Activated T-helper 17 cell treated with anti-CD3 and anti-CD28 coated beads, Interleukin-2, amount 50 U/mL, for 72 hours (primary cell): ENCODE measurements at regions not wholly inside any gene's neighbourhood (a gene's known extent, or its start where the extent isn't known, plus 50 kb on each side); places are given as distances from the start of the nearest gene placed in this dataset.
A peak's percentile ranks its signal among the peaks of the same experiment; 100 is the strongest.
"Not testable (repeated sequence)": the region's sequence is repeated elsewhere in the genome, so short reads cannot be mapped to it uniquely, and the experiment has no call there.

ENCODE experiments used
- ATAC-seq: fragments of 150-1000 bp; cut with Tn5 transposase; replicated peaks from 2 replicates; pipeline ENCODE4 v1.10.0; 2021; ENCODE audit warnings: mild to moderate bottlenecking, moderate library complexity
- H3K27ac Mint-ChIP-seq: one replicate; pipeline ENCODE4 v1.8.0; 2022; ENCODE audit warnings: mixed read lengths
- H3K27me3 Mint-ChIP-seq: one replicate; pipeline ENCODE4 v1.8.0; 2022; ENCODE audit warnings: mixed read lengths
- H3K36me3 Mint-ChIP-seq: one replicate; pipeline ENCODE4 v1.8.0; 2022; ENCODE audit warnings: low read depth, mild to moderate bottlenecking, mixed read lengths
- H3K4me1 Mint-ChIP-seq: one replicate; pipeline ENCODE4 v1.8.0; 2022; ENCODE audit warnings: mixed read lengths
- H3K4me3 Mint-ChIP-seq: one replicate; pipeline ENCODE4 v1.8.0; 2022; ENCODE audit warnings: mild to moderate bottlenecking, mixed read lengths
- H3K9me3 Mint-ChIP-seq: one replicate; pipeline ENCODE4 v1.8.0; 2022; ENCODE audit warnings: mixed read lengths

DNA sequence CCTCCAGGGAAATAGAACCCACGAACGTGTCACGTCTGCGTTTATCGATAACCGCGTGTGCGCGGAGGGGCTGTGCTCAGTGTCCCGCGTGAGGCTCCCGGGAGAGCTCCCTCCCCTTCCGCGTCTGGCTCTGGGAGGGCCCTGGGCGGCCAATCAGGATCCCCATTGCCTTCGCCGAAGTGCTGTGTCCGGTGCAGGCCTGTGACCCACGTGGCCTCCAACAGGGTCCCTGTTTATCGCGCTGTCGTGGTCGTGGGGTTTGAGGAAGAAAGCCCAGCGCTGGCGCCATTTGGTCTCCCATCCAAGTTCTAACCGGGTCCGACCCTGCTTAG lies 345.6 kb downstream of the ADGRD1 start:
- H3K4me1 Mint-ChIP-seq, H3K27me3 Mint-ChIP-seq, H3K4me3 Mint-ChIP-seq, H3K36me3 Mint-ChIP-seq, H3K27ac Mint-ChIP-seq, H3K9me3 Mint-ChIP-seq: not testable (repeated sequence)
- peak; percentile 50 for ATAC-seq

DNA sequence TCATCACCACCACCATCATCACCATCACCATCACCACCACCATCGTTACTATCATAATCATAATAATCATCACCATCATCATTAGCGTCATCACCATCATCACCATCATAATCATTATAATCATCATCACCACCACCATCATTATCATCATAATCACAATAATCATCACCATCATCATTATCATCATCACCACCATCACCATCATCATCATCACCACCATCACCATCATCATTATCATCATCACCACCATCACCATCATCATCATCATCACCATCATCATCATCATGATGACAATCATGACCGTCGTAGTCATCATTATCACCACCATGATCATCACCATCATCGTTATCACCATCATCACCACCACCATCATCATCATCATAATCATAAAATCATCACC lies 349.9 kb downstream of the ADGRD1 start:
- not testable (repeated sequence) for H3K9me3 Mint-ChIP-seq, H3K27me3 Mint-ChIP-seq, ATAC-seq, H3K4me1 Mint-ChIP-seq, H3K4me3 Mint-ChIP-seq, H3K36me3 Mint-ChIP-seq, H3K27ac Mint-ChIP-seq

DNA sequence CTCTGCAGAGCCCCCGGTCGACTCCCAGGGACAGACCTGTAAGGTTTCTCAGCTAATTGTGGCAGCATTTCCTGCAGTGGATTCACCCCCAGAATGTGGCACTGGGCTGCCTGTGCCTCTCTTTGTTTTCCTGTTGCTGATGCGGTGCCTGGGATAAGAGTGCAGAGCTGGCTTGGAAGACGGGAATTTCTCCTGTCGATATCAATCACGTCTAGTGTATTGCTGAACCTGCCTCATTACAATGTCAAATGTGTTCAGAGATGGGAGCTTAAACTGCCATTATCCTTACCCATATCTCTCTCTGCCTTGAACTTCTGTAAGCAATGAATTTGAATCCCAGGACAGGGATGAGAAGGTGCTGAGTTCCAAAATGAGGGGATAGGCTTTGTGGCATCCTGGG lies 350.9 kb downstream of the ADGRD1 start:
- not testable (repeated sequence) for H3K36me3 Mint-ChIP-seq, H3K27ac Mint-ChIP-seq, ATAC-seq, H3K9me3 Mint-ChIP-seq, H3K4me3 Mint-ChIP-seq, H3K4me1 Mint-ChIP-seq, H3K27me3 Mint-ChIP-seq

DNA sequence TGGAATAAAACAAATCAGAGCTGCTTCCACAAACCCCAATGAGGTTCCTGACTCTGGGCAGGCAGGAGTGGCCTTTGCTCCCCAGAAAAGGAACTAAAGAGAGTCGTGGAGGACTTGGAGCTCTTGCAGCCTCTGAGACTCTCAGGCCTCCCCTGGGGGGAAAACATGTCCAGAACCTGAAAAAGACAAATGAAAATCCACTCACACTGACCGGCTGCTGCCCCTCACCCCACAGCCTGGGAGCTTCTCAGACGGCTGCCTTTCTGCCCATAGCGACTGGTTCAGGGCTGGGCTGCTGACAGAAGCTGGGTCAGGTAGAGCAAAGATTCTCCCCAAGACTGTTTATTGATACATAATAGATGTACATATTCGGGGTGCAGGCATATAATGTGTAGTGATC lies 356.0 kb downstream of the ADGRD1 start:
- Mint-ChIP-seq H3K9me3 (no peaks in the 10 kb centered on the region), H3K4me1 (peaks cover 4% of the 10 kb centered on the region), H3K4me3 (no peak overlapping the region), H3K36me3 (no peaks in the 10 kb centered on the region), H3K27me3 (peaks cover 18% of the 10 kb centered on the region), H3K27ac (no peak overlapping the region)
- no peak for ATAC-seq

DNA sequence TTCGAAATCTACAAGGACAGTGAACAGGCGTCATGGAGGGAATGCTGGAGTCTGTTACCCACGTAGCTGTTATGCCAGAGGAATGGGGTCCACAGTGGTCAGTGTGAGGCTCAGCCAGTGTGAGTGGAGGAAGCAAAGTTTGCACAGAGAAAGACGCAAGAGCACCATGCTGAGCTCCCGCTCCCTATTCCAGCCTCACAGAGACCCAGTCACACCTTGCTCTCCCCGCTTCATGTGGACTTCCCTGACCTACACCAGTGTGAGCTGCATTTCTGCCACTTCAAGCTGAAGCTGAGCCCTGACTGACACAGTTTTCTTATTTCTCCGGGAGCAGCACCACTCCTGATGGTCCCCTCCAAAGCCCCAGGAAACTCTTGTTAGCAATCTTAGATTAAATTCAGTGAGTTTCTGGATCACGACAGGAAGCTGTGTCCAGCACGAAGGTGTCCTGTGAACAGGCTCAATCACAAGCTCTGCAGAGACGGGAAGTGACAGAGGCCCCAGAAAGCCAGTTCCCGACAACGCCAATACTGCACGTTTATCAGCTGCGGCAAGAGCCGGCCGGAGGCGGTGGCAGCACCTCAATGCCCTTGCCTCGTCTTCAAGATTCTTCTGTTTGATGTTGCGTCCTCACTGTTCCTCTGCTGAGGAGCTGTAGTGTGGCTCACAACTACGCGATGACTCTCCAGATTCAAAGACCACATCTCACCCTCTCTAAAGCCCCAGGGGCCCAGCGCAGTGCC lies 356.7 kb downstream of the ADGRD1 start:
- not testable (repeated sequence) for H3K4me3 Mint-ChIP-seq, H3K27ac Mint-ChIP-seq, H3K4me1 Mint-ChIP-seq, H3K9me3 Mint-ChIP-seq, ATAC-seq, H3K36me3 Mint-ChIP-seq
- peaks cover 20% of the 10 kb centered on the region for H3K27me3 Mint-ChIP-seq

DNA sequence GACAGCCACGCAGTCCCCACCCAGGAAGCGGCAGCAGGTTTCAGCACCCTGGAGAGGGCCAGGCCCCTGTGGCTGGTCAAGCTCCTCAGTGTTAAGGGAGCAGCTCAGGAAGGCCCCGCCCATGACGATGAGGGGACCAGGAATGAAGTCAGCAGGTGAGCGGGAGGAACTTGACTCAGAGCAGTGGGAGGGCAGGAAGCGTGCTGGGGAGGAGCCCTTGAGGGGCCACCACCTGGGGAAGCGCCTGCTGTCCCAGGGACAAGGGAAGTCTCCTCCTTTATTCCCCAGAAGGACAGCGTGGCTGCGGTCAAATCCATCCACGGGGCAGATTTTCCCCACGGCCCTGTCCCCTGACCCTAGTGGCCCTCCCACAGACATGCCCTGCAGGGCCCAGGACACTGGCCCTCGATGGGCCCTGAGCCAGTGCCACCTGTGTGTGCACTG lies 357.6 kb downstream of the ADGRD1 start:
- H3K9me3 Mint-ChIP-seq, H3K4me3 Mint-ChIP-seq, H3K4me1 Mint-ChIP-seq, ATAC-seq, H3K36me3 Mint-ChIP-seq, H3K27ac Mint-ChIP-seq: not testable (repeated sequence)
- H3K27me3 Mint-ChIP-seq, result peaks cover 20% of the 10 kb centered on the region

DNA sequence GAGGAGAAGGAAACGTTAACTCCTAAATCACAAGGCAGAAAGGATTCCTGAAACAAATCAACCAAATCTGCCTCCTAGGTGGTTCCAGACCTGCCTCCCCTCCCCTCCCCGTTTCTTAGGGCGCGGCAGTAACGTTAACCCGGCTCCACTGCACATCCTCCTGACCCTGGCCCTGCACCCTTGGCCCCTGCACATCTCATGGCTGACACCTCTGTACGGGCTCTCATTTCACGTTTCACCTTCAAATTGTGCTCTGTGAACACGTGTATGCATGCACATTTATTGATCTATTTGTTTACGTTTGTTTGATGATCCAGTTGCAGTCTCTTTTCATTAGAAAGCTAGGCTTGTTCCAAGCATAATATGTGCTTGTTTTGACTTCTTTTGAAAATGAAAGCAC lies 358.1 kb downstream of the ADGRD1 start:
- no peak for ATAC-seq
- peaks cover 20% of the 10 kb centered on the region for H3K27me3 Mint-ChIP-seq
- H3K4me1 Mint-ChIP-seq, result peaks cover 4% of the 10 kb centered on the region
- H3K27ac Mint-ChIP-seq, result no peak overlapping the region
- H3K36me3 Mint-ChIP-seq, result no peaks in the 10 kb centered on the region
- H3K9me3 Mint-ChIP-seq, result no peaks in the 10 kb centered on the region
- no peak overlapping the region for H3K4me3 Mint-ChIP-seq

DNA sequence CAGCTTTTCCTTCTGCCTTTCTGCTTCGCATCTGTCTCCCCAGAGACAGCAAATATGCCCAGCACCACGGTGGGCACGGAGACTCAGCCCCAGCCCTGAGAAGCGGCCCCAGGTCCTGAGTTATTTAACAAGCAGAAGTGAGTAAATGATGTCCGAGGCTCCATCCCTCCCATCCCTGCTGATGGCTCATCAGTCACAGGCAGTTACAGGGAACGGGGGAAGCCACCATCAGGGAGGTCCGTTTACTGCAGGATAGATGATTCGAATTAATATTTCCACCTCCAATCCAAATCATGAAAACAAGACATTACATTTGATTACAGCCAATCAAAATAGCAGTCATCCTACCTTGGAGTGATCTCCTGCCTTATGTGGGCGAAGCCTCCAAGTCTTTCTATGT lies 358.7 kb downstream of the ADGRD1 start:
- not testable (repeated sequence) for H3K27ac Mint-ChIP-seq, H3K4me3 Mint-ChIP-seq, ATAC-seq

DNA sequence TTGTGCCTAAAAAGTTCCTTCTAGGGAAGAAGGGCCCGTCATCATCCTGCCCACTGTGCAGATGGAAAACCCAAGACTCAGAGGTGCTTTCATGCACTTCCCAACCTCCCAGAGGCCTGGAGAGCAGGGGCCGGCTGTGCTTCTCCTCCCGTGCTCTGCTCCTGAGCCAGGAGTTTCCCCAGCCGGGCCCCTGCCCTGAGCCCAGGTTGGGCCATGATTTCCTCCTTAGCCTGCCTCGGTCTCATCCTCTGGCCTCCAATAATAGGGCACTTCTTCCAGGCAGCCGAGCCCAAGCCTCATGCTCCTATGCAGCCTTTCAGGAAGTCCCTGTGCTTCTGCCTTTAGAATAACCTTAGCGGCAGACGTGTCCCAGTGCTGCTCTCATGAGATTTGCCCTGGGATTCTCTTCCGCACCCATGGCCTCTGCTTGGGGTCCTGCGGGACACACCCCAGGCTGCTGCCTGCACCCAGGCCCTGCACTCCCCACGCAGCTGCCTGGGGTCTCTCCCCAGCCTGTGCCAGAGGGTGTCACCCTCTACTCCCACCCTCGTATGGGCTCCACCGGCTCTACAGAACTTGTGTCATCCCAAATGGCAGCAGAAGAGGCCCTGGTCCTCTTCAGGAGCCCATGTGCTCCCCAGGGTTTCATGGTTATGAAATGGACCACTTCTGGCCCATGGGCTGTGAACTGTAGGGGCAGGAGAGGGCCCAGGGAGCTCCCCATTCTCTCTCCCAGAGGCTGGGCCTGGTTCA lies 359.3 kb downstream of the ADGRD1 start:
- peaks cover 4% of the 10 kb centered on the region for H3K4me1 Mint-ChIP-seq
- H3K9me3 Mint-ChIP-seq, result no peaks in the 10 kb centered on the region
- no peak overlapping the region for H3K4me3 Mint-ChIP-seq
- H3K27ac Mint-ChIP-seq, result no peak overlapping the region
- peaks cover 20% of the 10 kb centered on the region for H3K27me3 Mint-ChIP-seq
- ATAC-seq, result no peak
- no peaks in the 10 kb centered on the region for H3K36me3 Mint-ChIP-seq

More for the DNA sequence above, 358.7 kb downstream of the ADGRD1 start:
- not testable (repeated sequence) for H3K9me3 Mint-ChIP-seq, H3K4me1 Mint-ChIP-seq, H3K36me3 Mint-ChIP-seq
- H3K27me3 Mint-ChIP-seq, result peaks cover 20% of the 10 kb centered on the region

DNA sequence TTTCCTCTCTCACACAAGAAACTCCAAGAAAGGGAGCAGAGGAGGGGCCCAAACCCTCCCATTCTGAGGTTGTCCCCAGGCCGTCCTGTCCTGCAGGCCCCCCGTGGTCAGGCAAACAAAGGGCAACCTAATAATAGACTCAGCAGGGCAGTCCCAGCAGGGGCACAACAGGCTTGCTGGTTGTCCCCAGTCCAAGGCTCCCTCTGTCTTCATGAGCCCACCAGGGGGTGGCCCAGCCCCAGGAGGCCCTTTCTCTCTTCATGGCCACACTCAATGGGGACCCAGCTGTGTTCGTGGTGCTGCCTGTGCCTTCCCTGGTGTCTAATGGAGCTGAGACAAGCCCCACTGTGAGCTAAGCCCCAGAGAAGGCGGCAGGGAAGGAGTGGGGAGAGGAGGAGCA lies 359.9 kb downstream of the ADGRD1 start:
- Mint-ChIP-seq H3K27ac (no peak overlapping the region), H3K9me3 (peaks cover 3% of the 10 kb centered on the region), H3K27me3 (peaks cover 20% of the 10 kb centered on the region), H3K4me1 (peaks cover 4% of the 10 kb centered on the region), H3K36me3 (no peaks in the 10 kb centered on the region), H3K4me3 (no peak overlapping the region)
- no peak for ATAC-seq

DNA sequence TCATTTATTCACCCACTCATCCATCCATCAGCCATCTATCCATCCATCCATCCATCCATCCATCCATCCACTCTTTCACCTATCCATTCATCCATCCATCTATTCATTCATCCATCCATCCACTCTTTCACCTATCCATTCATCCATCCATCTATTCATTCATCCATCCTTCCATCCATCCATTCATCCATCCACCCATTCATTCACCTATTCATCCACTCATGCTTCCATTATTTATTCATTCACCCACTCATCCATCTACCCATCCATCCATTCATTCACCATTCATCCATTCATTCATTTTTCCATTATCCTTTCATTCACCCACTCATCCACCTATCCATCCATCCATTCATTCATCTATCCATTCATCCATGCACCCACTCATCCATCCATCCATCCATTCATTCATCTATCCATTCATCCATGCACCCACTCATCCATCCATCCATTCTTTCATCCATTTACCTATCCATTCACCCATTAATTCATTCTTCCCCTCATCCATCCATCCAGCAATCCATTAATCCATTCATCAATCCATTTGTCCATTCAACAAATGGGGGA lies 360.9 kb downstream of the ADGRD1 start:
- Mint-ChIP-seq H3K27ac (no peak overlapping the region), H3K9me3 (peaks cover 4% of the 10 kb centered on the region), H3K4me1 (peaks cover 4% of the 10 kb centered on the region), H3K27me3 (peaks cover 18% of the 10 kb centered on the region), H3K4me3 (no peak overlapping the region), H3K36me3 (no peaks in the 10 kb centered on the region)
- no peak for ATAC-seq

DNA sequence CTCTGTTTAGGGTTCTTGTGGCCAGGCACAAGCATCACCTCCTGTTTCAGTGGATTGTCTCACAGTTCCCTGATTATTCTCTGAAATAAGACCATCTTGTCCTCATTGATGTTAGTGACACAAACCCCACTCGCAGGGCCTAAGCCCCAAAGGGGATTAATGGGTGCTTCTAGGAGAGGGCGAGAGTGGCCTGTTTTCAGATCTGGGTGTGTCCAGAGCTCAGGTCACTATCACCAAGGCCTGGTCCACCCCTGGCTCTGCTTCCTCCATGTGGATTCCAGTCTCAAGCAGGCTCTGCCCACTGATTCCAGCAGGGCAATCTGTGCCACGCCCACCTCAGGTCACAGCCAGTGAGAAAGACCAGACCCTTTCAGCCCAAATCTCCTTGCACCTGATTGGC lies 361.9 kb downstream of the ADGRD1 start:
- peaks cover 4% of the 10 kb centered on the region for H3K4me1 Mint-ChIP-seq
- H3K27me3 Mint-ChIP-seq, result peaks cover 12% of the 10 kb centered on the region
- no peaks in the 10 kb centered on the region for H3K36me3 Mint-ChIP-seq
- ATAC-seq, result no peak
- no peak overlapping the region for H3K4me3 Mint-ChIP-seq
- peaks cover 4% of the 10 kb centered on the region for H3K9me3 Mint-ChIP-seq
- H3K27ac Mint-ChIP-seq, result no peak overlapping the region

DNA sequence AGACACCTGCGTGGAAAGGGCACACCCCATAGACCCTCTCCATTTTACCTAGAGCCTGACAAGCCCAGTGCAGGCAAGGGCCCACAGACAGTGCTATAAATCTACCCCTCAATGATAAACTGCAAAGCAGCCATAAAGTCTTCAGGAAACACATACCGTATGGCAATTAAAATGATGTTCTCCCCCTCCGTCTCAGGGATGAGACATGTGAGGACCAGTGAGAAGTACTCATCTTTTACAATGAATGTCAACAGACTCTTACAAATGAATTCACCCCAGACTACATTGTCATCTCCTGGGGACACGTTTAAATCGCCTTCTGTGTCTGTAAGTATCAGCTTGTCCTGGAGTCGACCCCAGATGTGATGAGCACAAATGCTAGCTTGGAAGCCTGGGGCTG lies 362.7 kb downstream of the ADGRD1 start:
- Mint-ChIP-seq H3K27ac (no peak overlapping the region), H3K9me3 (peaks cover 7% of the 10 kb centered on the region), H3K36me3 (no peaks in the 10 kb centered on the region), H3K4me1 (peaks cover 4% of the 10 kb centered on the region), H3K4me3 (no peak overlapping the region), H3K27me3 (peaks cover 12% of the 10 kb centered on the region)
- no peak for ATAC-seq

DNA sequence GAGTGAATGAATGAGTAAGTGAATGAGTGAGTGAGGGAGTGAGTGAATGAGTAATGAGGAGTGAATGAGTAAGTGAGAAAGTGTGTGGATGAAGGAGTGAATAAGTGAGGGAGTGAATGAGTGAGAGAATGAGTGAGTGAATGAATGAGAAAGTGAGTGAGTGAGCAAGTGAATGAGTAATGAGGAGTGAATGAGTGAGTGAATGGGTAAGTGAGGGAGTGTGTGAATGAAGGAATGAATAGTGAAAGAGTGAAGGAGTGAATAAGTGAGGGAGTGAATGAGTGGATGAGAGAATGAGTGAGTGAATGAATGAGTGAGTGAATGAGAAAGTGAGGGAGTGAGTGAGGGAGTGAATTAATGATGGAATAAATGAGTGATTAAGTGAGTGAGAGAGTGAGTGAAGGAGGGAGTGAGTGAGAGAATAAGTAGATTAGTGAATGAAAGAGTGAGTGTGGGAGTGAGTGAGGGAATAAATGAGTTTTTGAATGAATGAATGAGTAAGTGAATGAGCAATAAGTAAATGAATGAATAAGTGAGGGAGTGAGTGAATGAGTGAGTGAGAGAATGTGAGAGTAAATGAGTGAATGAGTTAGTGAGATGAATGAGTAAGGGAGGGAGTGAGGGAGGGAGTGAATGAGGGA lies 364.5 kb downstream of the ADGRD1 start:
- Mint-ChIP-seq H3K27me3 (peaks cover 7% of the 10 kb centered on the region), H3K4me1 (no peaks in the 10 kb centered on the region), H3K36me3 (no peaks in the 10 kb centered on the region), H3K9me3 (peaks cover 8% of the 10 kb centered on the region), H3K27ac (no peak overlapping the region), H3K4me3 (no peak overlapping the region)
- ATAC-seq, result peak; percentile 34

DNA sequence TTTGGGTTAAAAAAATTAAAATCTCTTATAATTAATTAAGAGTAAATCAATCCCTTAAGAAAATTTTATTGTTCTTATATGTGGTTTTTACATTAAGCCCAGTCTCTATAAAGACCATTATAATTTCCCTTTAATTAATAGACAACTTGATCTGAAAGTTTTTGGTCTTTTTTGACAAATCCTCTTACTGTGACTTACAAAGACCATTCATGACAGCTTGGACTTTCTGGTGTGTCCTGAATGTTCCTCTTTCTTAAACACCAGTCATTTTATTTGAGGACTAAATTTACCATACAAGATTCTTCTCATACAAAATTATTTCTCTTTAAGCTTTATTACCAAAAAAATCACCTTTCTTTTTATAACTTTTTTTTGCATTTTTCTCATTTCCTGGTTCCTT lies 368.3 kb downstream of the ADGRD1 start:
- Mint-ChIP-seq H3K4me3 (no peak overlapping the region), H3K9me3 (peaks cover 8% of the 10 kb centered on the region), H3K36me3 (no peaks in the 10 kb centered on the region), H3K27me3 (peaks cover 6% of the 10 kb centered on the region), H3K4me1 (no peaks in the 10 kb centered on the region), H3K27ac (no peak overlapping the region)
- no peak for ATAC-seq
